CD4-positive, CD25-positive, alpha-beta regulatory T cell (primary cell): ENCODE measurements at regions not wholly inside any gene's neighbourhood (a gene's known extent, or its start where the extent isn't known, plus 50 kb on each side); places are given as distances from the start of the nearest gene placed in this dataset.
A peak's percentile ranks its signal among the peaks of the same experiment; 100 is the strongest.

Experiments used
- ATAC-seq, 2 donors: fragments of 150-1000 bp; cut with Tn5 transposase; one replicate each; pipeline ENCODE4 v1.10.0; 2021; ENCODE audit warnings: low read depth in 2 of 2, moderate number of reproducible peaks in 2 of 2, moderate library complexity in 1 of 2
- DNase-seq, 3 donors: peaks; one replicate each; pipeline versions ENCODE4 v3.0.0 to v3.0.0-alpha.2; 2012 to 2022; ENCODE audit warnings: mixed read lengths in 1 of 3
- H3K27ac ChIP-seq: one replicate; pipeline ENCODE4 v1.7.0; 2013; ENCODE audit warnings: mild to moderate bottlenecking, low read length; ENCODE audit not compliant: insufficient read depth, poor library complexity, severe bottlenecking
- H3K27me3 ChIP-seq: one replicate; pipeline ENCODE4 v1.7.0; 2013; ENCODE audit warnings: low read length; ENCODE audit not compliant: control insufficient read depth, insufficient read depth
- H3K36me3 ChIP-seq: one replicate; pipeline ENCODE4 v1.7.0; 2013; ENCODE audit warnings: mild to moderate bottlenecking, low read length, moderate library complexity; ENCODE audit not compliant: control insufficient read depth, insufficient read depth
- H3K4me1 ChIP-seq: 2 replicates; pipeline ENCODE4 v1.7.0; 2013; ENCODE audit warnings: mild to moderate bottlenecking, low read length; ENCODE audit not compliant: insufficient read depth, control insufficient read depth, poor library complexity, severe bottlenecking
- H3K4me3 ChIP-seq: one replicate; pipeline ENCODE4 v1.7.0; 2013; ENCODE audit warnings: low read depth, mild to moderate bottlenecking, low read length, moderate library complexity
- H3K9me3 ChIP-seq, 2 experiments: 1 replicate in 1 of 2; 2 replicates in 1 of 2; pipeline ENCODE4 v1.7.0; 2013; ENCODE audit warnings: low read length in 2 of 2, mild to moderate bottlenecking in 1 of 2, moderate library complexity in 1 of 2; ENCODE audit not compliant: control insufficient read depth in 2 of 2
- H3K27ac Mint-ChIP-seq, 3 donors: one replicate each; pipeline ENCODE4 v1.8.0; 2020 to 2022; ENCODE audit warnings: mild to moderate bottlenecking in 3 of 3, mixed read lengths in 3 of 3, moderate library complexity in 2 of 3
- H3K27me3 Mint-ChIP-seq: one replicate; pipeline ENCODE4 v1.8.0; 2022; ENCODE audit warnings: mild to moderate bottlenecking, mixed read lengths
- H3K36me3 Mint-ChIP-seq: one replicate; pipeline ENCODE4 v1.8.0; 2020; ENCODE audit warnings: mixed read lengths
- H3K4me1 Mint-ChIP-seq, 4 donors: one replicate each; pipeline ENCODE4 v1.8.0; 2020 to 2022; ENCODE audit warnings: mixed read lengths in 4 of 4, mild to moderate bottlenecking in 1 of 4
- H3K4me3 Mint-ChIP-seq, 4 donors: one replicate each; pipeline ENCODE4 v1.8.0; 2020 to 2022; ENCODE audit warnings: mild to moderate bottlenecking in 4 of 4, mixed read lengths in 4 of 4, moderate library complexity in 3 of 4
- H3K9me3 Mint-ChIP-seq, 7 donors: one replicate each; pipeline ENCODE4 v1.8.0; 2020 to 2022; ENCODE audit warnings: mixed read lengths in 7 of 7, mild to moderate bottlenecking in 3 of 7, moderate library complexity in 2 of 7

DNA sequence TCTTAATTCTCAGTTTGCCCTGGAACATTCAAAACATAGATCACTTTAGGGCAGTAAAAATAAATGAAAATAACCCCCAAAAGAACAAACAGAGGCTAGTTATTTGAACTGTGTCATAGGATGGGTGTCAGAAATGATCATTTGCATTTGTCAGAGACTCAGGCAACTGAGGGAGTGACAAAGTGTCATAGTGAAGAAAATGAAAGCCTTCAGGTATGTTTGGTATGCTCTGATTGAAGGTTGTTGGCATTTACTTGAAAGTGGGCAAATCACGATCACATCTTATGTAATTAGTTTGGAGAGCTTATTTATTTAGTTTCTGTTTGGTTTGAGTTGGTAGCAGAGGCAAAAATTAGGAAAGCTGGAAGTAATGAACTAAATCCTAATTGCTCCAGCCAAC lies 880.9 kb downstream of the ANKRD7 start:
- no peaks in the 10 kb centered on the region for H3K27me3 Mint-ChIP-seq
- ATAC-seq (no peak), DNase-seq (no peak)
- H3K36me3 ChIP-seq, result no peaks in the 10 kb centered on the region
- peaks cover 0 to 24% (median 8%) of the 10 kb centered on the region in 7 donors for H3K9me3 Mint-ChIP-seq
- H3K36me3 Mint-ChIP-seq, result no peaks in the 10 kb centered on the region
- H3K9me3 ChIP-seq, result no peaks in the 10 kb centered on the region
- H3K27me3 ChIP-seq, result no peaks in the 10 kb centered on the region
- no peaks in the 10 kb centered on the region for H3K4me1 Mint-ChIP-seq
- no peak overlapping the region for H3K27ac ChIP-seq
- H3K27ac Mint-ChIP-seq, result no peak overlapping the region
- no peak overlapping the region for H3K4me3 ChIP-seq
- no peak overlapping the region for H3K4me3 Mint-ChIP-seq
- H3K4me1 ChIP-seq, result no peaks in the 10 kb centered on the region

DNA sequence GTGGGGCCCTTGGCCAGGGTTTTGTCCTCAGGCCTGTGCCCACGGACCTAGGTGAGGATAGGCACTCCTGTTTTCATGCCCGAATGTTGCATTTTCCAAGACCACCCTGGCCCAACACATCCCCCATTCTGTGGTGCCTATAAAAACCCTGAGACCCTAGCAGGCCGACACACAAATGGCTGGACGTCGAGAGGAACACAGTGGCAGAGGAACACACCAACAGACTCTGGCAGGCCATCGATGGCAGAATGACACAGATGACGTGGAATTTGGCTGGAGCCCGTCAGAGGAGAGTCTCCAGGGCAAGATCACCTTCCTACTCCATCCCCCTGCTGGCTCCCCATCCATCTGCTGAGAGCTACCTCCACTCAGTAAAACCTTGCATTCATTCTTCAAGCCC lies 898.8 kb downstream of the ANKRD7 start:
- Histone ChIP-seq H3K4me3 (no peak overlapping the region), H3K36me3 (no peaks in the 10 kb centered on the region), H3K27me3 (no peaks in the 10 kb centered on the region), H3K4me1 (no peaks in the 10 kb centered on the region), H3K9me3 (no peaks in the 10 kb centered on the region), H3K27ac (no peak overlapping the region)
- no peak overlapping the region for H3K27ac Mint-ChIP-seq
- H3K27me3 Mint-ChIP-seq, result no peaks in the 10 kb centered on the region
- ATAC-seq (no peak), DNase-seq (no peak)
- no peaks in the 10 kb centered on the region for H3K36me3 Mint-ChIP-seq
- H3K4me1 Mint-ChIP-seq, result no peaks in the 10 kb centered on the region
- H3K9me3 Mint-ChIP-seq, result peaks cover 0 to 9% (median 2%) of the 10 kb centered on the region in 7 donors
- no peak overlapping the region for H3K4me3 Mint-ChIP-seq

DNA sequence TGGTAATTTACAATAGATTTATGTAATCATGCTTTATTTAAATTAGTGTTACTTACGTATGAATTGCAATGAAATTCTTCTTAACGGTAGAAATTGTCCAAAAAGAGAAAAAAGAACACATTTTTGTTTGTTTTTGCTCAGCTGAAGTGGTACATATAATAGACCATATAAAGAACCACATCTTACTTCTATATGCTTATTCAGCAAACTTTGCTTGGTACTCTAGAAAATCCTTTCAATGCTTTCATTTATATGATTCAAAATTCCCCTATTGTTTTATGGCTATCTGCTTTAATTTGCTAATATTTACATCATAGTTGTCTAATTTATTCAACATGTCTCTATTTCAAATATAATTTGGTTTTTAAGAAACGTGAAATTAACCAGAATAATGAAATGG lies 903.2 kb downstream of the ANKRD7 start:
- DNase-seq (no peak), ATAC-seq (no peak)
- H3K36me3 ChIP-seq, result no peaks in the 10 kb centered on the region
- H3K4me3 Mint-ChIP-seq, result no peak overlapping the region
- no peak overlapping the region for H3K4me3 ChIP-seq
- no peaks in the 10 kb centered on the region for H3K27me3 Mint-ChIP-seq
- H3K9me3 Mint-ChIP-seq, result peaks cover 0 to 11% (median 4%) of the 10 kb centered on the region in 7 donors
- no peak overlapping the region for H3K27ac ChIP-seq
- H3K4me1 Mint-ChIP-seq, result no peaks in the 10 kb centered on the region
- H3K4me1 ChIP-seq, result no peaks in the 10 kb centered on the region
- H3K9me3 ChIP-seq, result no peaks in the 10 kb centered on the region
- no peaks in the 10 kb centered on the region for H3K36me3 Mint-ChIP-seq
- no peak overlapping the region for H3K27ac Mint-ChIP-seq
- H3K27me3 ChIP-seq, result no peaks in the 10 kb centered on the region

DNA sequence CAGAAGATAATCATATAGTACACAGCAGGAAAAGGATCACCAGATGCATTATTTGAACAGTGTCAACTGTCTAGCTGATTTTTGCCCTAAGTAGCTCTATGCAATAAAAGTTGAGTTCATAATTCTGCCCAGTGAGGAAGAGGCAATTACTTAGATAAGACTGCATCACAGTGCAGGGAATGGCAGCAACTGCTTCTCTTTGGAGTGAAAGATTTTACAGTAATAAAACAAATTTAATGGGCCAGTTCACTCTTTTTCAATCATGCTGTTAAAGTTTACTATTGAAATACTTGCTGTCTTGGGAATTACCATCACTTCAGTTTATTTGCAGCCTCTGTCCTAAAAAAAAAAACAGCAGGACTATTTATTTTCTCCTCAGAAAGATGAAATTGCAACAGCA lies 907.9 kb downstream of the ANKRD7 start:
- Mint-ChIP-seq H3K4me3 (no peak overlapping the region), H3K27ac (no peak overlapping the region), H3K36me3 (no peaks in the 10 kb centered on the region), H3K27me3 (peaks cover 5% of the 10 kb centered on the region), H3K4me1 (no peaks in the 10 kb centered on the region), H3K9me3 (peaks cover 0 to 16% (median 2%) of the 10 kb centered on the region in 7 donors)
- ATAC-seq, result no peak
- Histone ChIP-seq H3K36me3 (no peaks in the 10 kb centered on the region), H3K9me3 (no peaks in the 10 kb centered on the region), H3K27me3 (no peaks in the 10 kb centered on the region), H3K4me1 (no peaks in the 10 kb centered on the region), H3K27ac (no peak overlapping the region), H3K4me3 (no peak overlapping the region)
- no peak for DNase-seq

DNA sequence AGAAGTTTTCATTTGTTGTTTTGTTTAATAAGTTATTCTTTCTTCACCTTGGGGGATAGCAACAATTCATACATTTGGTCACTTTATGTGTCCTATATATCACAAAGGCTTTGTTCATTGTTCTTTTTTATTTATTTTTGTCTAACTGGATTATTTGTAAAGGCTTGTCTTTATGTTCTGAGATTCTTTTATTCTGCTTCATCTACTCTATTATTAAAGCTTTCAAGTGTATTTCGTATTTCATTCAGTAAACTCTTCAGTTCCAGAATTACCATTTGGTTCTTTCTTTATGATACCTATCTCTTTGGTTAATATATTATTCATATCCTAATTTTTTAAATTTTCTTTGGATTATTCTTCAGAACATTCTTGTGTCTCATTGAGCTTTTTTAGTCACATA lies 942.9 kb downstream of the ANKRD7 start:
- no peak overlapping the region for H3K4me3 ChIP-seq
- H3K27ac ChIP-seq, result no peak overlapping the region
- no peaks in the 10 kb centered on the region for H3K36me3 ChIP-seq
- Mint-ChIP-seq H3K4me1 (no peaks in the 10 kb centered on the region), H3K4me3 (no peak overlapping the region), H3K27me3 (no peaks in the 10 kb centered on the region), H3K36me3 (no peaks in the 10 kb centered on the region), H3K27ac (no peak overlapping the region), H3K9me3 (peaks cover 0 to 36% (median 8%) of the 10 kb centered on the region in 7 donors)
- H3K27me3 ChIP-seq, result no peaks in the 10 kb centered on the region
- no peak for DNase-seq
- peaks cover 0 to 15% of the 10 kb centered on the region in 2 experiments for H3K9me3 ChIP-seq
- ATAC-seq, result no peak
- no peaks in the 10 kb centered on the region for H3K4me1 ChIP-seq

DNA sequence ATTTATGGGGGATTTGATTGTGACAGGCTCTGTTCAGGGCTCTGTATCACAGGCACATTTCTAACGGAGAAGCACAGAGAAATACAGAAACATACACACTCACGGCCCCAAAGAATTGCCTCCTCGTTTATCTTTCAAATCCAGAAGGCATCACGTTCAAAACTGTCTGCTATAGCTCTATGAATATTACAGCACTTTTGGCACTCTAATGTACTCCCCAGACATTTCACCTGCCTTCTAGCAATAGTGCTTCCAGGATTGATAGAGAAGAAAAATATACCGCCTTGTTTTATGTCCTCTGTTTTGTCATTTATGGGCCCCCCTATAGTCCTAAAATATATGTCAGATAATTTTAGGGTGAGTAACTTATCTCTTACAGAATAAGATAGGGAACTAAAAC lies 947.5 kb downstream of the ANKRD7 start:
- H3K36me3 Mint-ChIP-seq, result no peaks in the 10 kb centered on the region
- DNase-seq (no peak), ATAC-seq (no peak)
- H3K27me3 Mint-ChIP-seq, result no peaks in the 10 kb centered on the region
- Histone ChIP-seq H3K27ac (no peak overlapping the region), H3K9me3 (peaks cover 0 to 15% of the 10 kb centered on the region in 2 experiments), H3K27me3 (no peaks in the 10 kb centered on the region), H3K4me3 (no peak overlapping the region), H3K4me1 (no peaks in the 10 kb centered on the region), H3K36me3 (no peaks in the 10 kb centered on the region)
- H3K9me3 Mint-ChIP-seq, result peaks cover 0 to 15% (median 2%) of the 10 kb centered on the region in 7 donors
- no peak overlapping the region for H3K27ac Mint-ChIP-seq
- H3K4me3 Mint-ChIP-seq, result no peak overlapping the region
- H3K4me1 Mint-ChIP-seq, result no peaks in the 10 kb centered on the region

DNA sequence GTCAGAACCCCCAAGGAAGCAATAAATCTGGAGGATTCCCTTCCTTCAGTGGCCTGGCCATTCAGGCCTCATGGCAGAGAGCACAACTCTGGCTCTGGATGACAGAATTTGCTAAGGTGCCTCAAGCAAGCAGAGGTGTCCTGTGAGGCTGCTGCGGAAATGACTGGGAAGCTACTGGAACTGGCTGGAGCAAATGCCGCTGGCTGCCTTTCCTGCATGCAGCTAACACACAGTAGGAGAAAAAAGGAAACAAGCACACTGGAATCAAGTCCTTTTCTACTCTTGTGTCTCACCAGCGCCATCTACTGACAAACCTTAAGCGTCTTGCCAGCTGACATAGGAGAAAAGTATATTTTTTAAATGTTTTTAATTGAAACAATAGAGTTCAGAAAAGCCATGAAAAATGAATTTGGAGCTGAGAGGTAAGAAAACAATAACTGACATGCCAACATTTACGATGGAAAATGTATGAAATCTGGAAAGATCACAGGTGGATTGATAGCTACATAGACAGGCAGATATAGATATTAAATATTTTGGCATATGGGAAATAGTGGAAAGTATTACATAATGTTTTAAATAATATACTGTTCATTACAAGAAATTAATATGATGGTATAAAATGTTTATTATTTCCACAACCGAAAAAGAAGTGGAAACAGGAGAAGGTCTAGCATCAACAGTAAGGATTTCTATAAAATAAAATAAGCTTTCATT lies 951.6 kb downstream of the ANKRD7 start:
- H3K4me1 ChIP-seq, result no peaks in the 10 kb centered on the region
- no peak overlapping the region for H3K4me3 ChIP-seq
- H3K27me3 ChIP-seq, result no peaks in the 10 kb centered on the region
- Mint-ChIP-seq H3K27me3 (no peaks in the 10 kb centered on the region), H3K9me3 (peaks cover 0 to 6% (median 0%) of the 10 kb centered on the region in 7 donors), H3K4me3 (no peak overlapping the region), H3K36me3 (no peaks in the 10 kb centered on the region), H3K27ac (no peak overlapping the region), H3K4me1 (no peaks in the 10 kb centered on the region)
- ATAC-seq (no peak), DNase-seq (peak in 1 of 3 donors; percentile 49)
- no peaks in the 10 kb centered on the region for H3K9me3 ChIP-seq
- no peaks in the 10 kb centered on the region for H3K36me3 ChIP-seq
- no peak overlapping the region for H3K27ac ChIP-seq

DNA sequence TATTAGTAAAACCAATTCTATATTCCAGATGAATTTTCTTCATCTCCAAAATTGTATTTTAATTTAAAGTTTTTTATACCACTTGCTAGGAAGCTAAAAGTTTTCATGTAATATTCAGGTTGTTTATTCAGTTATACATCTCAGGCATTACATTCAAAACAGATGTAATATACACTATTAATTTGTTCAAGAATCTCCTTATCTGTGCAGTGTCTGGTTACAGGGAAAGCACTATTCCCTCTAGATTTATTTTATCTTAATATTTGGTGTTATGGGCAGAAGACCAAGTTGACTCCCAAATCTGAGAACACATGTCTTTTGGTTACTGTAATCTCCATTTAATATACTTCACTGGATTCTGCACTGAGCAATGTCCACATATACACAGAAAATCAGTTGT lies 953.4 kb downstream of the ANKRD7 start:
- H3K4me3 Mint-ChIP-seq, result no peak overlapping the region
- no peaks in the 10 kb centered on the region for H3K36me3 ChIP-seq
- no peak overlapping the region for H3K27ac Mint-ChIP-seq
- DNase-seq (no peak), ATAC-seq (no peak)
- H3K4me3 ChIP-seq, result no peak overlapping the region
- H3K27me3 ChIP-seq, result no peaks in the 10 kb centered on the region
- H3K4me1 ChIP-seq, result no peaks in the 10 kb centered on the region
- no peaks in the 10 kb centered on the region for H3K36me3 Mint-ChIP-seq
- peaks cover 0 to 7% (median 3%) of the 10 kb centered on the region in 7 donors for H3K9me3 Mint-ChIP-seq
- no peaks in the 10 kb centered on the region for H3K4me1 Mint-ChIP-seq
- H3K9me3 ChIP-seq, result no peaks in the 10 kb centered on the region
- no peaks in the 10 kb centered on the region for H3K27me3 Mint-ChIP-seq
- no peak overlapping the region for H3K27ac ChIP-seq
